ENCODE measurements at regions not wholly inside any gene's neighbourhood (a gene's known extent, or its start where the extent isn't known, plus 50 kb on each side); places are given as distances from the start of the nearest gene placed in this dataset.

DNA sequence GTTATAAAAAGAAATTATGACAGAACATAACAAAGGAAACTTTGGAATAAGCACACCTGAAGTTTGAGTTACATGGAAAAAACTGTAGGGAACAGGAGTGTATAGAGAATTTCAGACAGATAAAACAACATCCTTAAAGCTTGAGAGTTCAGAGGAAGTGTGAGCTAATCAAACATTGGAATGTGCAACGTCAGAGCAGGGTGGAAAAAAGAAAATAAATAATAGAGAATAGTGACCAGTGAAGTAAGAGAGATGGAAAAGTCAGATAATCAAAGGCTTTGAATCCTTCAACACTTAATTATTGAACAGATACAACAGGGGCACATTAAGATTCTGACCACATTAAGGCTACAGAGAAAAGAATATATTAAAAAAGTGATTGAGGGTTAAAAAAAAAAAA lies 128.5 kb upstream of the CDH10 start:
- Histone ChIP-seq H3K27ac (no peak overlapping the region), H3K4me3 (no peak overlapping the region), H3K4me1 (no peaks in the 10 kb centered on the region), H3K36me3 (no peaks in the 10 kb centered on the region), H3K27me3 (no peaks in the 10 kb centered on the region), H3K9me3 (peaks cover 0 to 2% of the 10 kb centered on the region in 2 donors)
- DNase-seq (no peak), ATAC-seq (no peak)
- intact Hi-C loops (cut with DNase I) = no loop called here
- no peak for TF ChIP-seq CTCF (IDR thresholded peaks at IDR 0.05)

DNA sequence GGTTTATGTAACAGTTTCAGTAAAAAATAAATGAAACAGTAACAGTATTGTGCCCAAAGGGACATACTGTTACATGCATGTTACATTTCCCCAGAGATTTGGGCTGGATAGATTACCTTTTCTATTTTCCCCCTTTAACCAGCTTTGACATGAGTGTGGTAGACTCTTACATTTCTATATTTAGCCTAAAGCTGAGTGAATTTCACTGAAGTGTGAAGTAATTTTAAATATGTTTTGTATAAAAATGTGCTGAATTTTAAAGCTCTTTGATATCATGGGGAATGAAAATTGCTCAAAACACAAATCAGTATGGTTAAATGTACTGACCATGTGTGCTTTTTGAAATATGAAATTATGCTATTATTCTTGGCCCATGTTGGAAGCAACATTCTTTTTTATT lies 122.3 kb upstream of the CDH10 start:
- no peak for ATAC-seq
- no peaks in the 10 kb centered on the region for H3K27me3 ChIP-seq

GRCh38 chr5:24765219-24765618 lies 120.4 kb upstream of the CDH10 start:
- no peak for TF ChIP-seq CTCF (IDR thresholded peaks at IDR 0.05)
- no peaks in the 10 kb centered on the region for H3K4me1 ChIP-seq
- ATAC-seq = no peak
- DNase-seq = no peak
- no peak overlapping the region for H3K27ac ChIP-seq
- H3K27me3 ChIP-seq = no peaks in the 10 kb centered on the region
- peaks cover 0 to 27% of the 10 kb centered on the region in 2 donors for H3K9me3 ChIP-seq
- no peak overlapping the region for H3K4me3 ChIP-seq
- no peaks in the 10 kb centered on the region for H3K36me3 ChIP-seq
- intact Hi-C loops (cut with DNase I) = no loop called here

More for the DNA sequence above, 122.3 kb upstream of the CDH10 start:
- no peak overlapping the region for H3K4me3 ChIP-seq
- no peak for DNase-seq
- no peaks in the 10 kb centered on the region for H3K4me1 ChIP-seq
- no peak overlapping the region for H3K27ac ChIP-seq
- TF ChIP-seq CTCF (IDR thresholded peaks at IDR 0.05) = no peak
- intact Hi-C loops (cut with DNase I) = no loop called here
- H3K36me3 ChIP-seq = no peaks in the 10 kb centered on the region
- peaks cover 0 to 10% of the 10 kb centered on the region in 2 donors for H3K9me3 ChIP-seq

DNA sequence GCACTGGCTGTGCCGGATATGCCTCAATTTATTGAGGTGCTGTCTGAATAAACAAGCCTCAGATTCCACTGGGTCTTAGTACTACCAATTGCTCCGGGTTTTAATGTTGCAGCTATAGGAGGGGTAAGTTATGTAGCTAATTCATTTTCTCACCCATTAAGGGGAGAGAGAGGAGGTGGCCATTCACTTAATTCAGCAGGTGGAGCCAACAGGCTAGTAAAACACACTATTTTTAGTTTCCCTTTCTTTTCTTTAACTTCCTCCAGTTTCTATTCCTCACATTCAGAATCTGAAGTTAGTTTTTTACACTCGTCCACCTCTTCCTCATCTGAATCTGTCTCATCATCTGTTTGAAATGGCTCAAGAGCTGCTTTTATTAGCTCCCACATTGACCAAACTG lies 105.6 kb upstream of the CDH10 start:
- intact Hi-C loops (cut with DNase I) = no loop called here
- ATAC-seq (no peak), DNase-seq (no peak)
- no peak overlapping the region for H3K4me3 ChIP-seq
- TF ChIP-seq CTCF (IDR thresholded peaks at IDR 0.05) = no peak
- H3K9me3 ChIP-seq = peaks cover 0 to 2% of the 10 kb centered on the region in 2 donors
- H3K36me3 ChIP-seq = no peaks in the 10 kb centered on the region
- H3K4me1 ChIP-seq = no peaks in the 10 kb centered on the region
- H3K27ac ChIP-seq = no peak overlapping the region
- H3K27me3 ChIP-seq = no peaks in the 10 kb centered on the region

DNA sequence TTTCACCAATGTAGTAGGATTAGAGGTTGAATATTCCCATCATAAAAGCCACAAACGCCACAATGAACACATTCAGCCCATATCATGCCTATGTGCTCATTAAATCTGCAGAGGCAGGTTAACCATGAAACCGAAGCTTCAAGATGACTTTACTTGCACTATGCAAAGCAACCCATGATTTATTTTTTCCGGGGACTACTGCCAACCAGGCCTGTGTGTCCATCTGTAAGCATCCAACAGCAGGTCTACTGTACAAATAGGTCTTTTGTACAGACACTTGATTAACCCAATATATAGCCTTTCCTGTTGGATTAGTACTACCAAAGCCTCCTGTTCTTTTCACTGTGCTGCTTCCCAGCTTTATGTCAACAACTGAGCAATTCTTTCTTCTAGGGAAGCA lies 104.9 kb upstream of the CDH10 start:
- ATAC-seq = no peak
- H3K9me3 ChIP-seq = peaks cover 0 to 2% of the 10 kb centered on the region in 2 donors
- H3K4me3 ChIP-seq = no peak overlapping the region
- no peak overlapping the region for H3K27ac ChIP-seq
- no peaks in the 10 kb centered on the region for H3K4me1 ChIP-seq
- no peak for DNase-seq
- H3K27me3 ChIP-seq = no peaks in the 10 kb centered on the region
- H3K36me3 ChIP-seq = no peaks in the 10 kb centered on the region
- TF ChIP-seq CTCF (IDR thresholded peaks at IDR 0.05) = no peak
- intact Hi-C loops (cut with DNase I) = no loop called here

All from left lung (tissue), 4 donors.